ENCODE measurements at regions not wholly inside any gene's neighbourhood (a gene's known extent, or its start where the extent isn't known, plus 50 kb on each side); places are given as distances from the start of the nearest gene placed in this dataset.

DNA sequence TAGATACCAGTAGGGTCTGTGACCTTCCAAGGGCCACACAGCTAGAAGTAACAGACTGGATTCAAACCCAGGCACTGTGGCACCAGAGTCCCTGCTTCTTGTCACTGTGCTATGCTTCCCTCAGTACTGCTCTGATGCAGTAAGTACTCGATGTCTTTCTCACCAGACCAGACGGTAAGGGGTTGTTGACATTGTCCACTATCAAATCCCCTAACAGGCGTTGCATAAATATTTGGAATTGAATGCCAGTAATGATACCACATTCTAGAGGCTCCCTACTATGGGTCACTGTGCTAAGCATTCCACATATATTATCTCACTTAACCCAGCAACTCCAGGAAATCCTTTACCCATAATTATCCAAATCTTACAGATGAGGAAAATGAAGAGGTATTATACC lies 223.1 kb downstream of the C1D start:
- Mint-ChIP-seq H3K9me3 (no peaks in the 10 kb centered on the region), H3K27ac (no peak overlapping the region), H3K4me1 (ENCODE audit: unreplicated experiment) (peaks cover 46% of the 10 kb centered on the region), H3K4me3 (no peak overlapping the region), H3K27me3 (no peaks in the 10 kb centered on the region), H3K36me3 (no peaks in the 10 kb centered on the region)
- no peak for DNase-seq (ENCODE audit: extremely low spot score, unreplicated experiment)
- TF ChIP-seq, protein P1, sequence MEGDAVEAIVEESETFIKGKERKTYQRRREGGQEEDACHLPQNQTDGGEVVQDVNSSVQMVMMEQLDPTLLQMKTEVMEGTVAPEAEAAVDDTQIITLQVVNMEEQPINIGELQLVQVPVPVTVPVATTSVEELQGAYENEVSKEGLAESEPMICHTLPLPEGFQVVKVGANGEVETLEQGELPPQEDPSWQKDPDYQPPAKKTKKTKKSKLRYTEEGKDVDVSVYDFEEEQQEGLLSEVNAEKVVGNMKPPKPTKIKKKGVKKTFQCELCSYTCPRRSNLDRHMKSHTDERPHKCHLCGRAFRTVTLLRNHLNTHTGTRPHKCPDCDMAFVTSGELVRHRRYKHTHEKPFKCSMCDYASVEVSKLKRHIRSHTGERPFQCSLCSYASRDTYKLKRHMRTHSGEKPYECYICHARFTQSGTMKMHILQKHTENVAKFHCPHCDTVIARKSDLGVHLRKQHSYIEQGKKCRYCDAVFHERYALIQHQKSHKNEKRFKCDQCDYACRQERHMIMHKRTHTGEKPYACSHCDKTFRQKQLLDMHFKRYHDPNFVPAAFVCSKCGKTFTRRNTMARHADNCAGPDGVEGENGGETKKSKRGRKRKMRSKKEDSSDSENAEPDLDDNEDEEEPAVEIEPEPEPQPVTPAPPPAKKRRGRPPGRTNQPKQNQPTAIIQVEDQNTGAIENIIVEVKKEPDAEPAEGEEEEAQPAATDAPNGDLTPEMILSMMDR (conservative IDR thresholded peaks at IDR 0.05): no peak

DNA sequence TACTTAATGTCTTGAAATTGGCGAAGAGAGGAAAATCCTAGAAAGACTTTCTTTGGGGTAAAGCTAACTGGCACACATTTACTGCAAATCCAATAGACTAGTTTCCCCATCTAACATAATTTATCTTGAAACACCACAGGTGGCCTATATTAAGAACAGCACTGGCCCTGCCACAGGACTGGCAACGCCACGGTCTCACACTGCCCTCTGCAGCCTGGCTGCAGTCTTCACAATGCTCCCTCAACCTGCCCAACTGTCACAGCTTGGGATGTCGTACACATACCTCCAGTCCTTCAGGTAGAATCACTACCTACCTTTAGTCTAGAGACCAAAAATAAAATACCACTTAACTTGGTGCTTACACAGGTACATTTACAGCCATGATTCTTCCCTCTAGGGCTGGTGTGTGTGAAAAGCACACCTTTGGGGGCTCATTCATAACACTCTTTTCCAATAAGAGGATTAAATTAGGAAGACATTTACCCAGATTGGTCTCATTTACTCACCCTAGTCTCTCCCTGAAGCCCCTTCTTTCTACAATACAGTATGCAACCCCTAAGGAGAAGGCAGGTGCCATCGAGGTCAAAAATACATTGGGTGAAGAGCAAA lies 222.2 kb downstream of the C1D start:
- Mint-ChIP-seq H3K27ac (peak overlapping the region; percentile 57), H3K4me1 (ENCODE audit: unreplicated experiment) (peaks cover 51% of the 10 kb centered on the region), H3K9me3 (no peaks in the 10 kb centered on the region), H3K27me3 (no peaks in the 10 kb centered on the region), H3K36me3 (no peaks in the 10 kb centered on the region), H3K4me3 (no peak overlapping the region)
- DNase-seq (ENCODE audit: extremely low spot score, unreplicated experiment): peak; percentile 74
- TF ChIP-seq, protein P1 (conservative IDR thresholded peaks at IDR 0.05): peak; percentile 86

DNA sequence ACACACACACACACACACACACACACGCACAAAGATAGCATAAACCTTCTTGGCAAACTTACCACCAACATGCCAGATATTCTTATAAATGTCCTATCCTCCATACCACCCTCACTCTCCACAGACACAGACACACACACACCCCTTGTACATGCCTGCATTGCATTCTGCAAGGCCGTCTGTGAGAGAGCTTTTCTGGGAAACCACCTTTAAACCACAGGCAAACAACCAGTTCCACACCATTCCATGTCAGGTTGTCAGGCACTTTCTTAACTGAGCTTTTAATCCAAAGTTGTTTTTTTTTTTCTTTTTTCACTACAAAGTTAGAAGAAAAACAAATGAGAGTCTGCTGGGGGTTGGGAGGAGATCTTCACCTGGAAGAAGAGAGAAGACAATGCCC lies 221.1 kb downstream of the C1D start:
- TF ChIP-seq, protein P1 (conservative IDR thresholded peaks at IDR 0.05): no peak
- no peaks in the 10 kb centered on the region for H3K9me3 Mint-ChIP-seq
- H3K36me3 Mint-ChIP-seq: no peaks in the 10 kb centered on the region
- peaks cover 58% of the 10 kb centered on the region for H3K4me1 Mint-ChIP-seq (ENCODE audit: unreplicated experiment)
- peak overlapping the region; percentile 81 for H3K27ac Mint-ChIP-seq
- H3K4me3 Mint-ChIP-seq: peak overlapping the region; percentile 24
- no peaks in the 10 kb centered on the region for H3K27me3 Mint-ChIP-seq
- no peak for DNase-seq (ENCODE audit: extremely low spot score, unreplicated experiment)

DNA sequence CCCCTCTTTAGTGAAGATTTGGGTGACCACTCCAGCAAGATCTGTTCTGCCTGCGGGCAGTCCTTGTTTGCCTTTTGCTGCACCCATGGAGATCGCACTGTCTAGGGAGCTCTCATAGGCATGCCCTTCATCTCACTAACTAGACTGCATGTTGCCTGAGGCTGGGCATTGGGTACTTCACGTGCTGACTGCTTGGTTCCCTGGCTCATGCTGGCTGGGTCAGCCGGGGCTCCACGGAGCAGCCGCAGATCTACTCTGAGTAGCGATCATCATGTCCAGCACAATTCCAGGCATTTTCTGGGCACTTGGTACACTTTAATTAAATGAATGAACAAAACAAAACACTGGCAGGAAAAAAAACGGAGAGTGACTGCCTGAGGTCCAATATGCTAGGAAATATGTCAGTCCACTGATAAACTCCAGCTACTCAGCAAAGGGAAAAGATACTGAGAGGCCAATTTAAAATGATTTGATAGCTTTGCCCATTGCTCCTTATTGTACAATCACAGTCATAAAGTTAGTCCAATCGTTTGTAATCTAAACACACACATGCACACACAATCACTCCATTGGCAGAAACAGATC lies 220.3 kb downstream of the C1D start:
- TF ChIP-seq, protein P1 (conservative IDR thresholded peaks at IDR 0.05): no peak
- no peaks in the 10 kb centered on the region for H3K36me3 Mint-ChIP-seq
- peak overlapping the region; percentile 81 for H3K27ac Mint-ChIP-seq
- H3K27me3 Mint-ChIP-seq: no peaks in the 10 kb centered on the region
- no peak for DNase-seq (ENCODE audit: extremely low spot score, unreplicated experiment)
- H3K4me3 Mint-ChIP-seq: no peak overlapping the region
- H3K9me3 Mint-ChIP-seq: no peaks in the 10 kb centered on the region
- peaks cover 56% of the 10 kb centered on the region for H3K4me1 Mint-ChIP-seq (ENCODE audit: unreplicated experiment)

DNA sequence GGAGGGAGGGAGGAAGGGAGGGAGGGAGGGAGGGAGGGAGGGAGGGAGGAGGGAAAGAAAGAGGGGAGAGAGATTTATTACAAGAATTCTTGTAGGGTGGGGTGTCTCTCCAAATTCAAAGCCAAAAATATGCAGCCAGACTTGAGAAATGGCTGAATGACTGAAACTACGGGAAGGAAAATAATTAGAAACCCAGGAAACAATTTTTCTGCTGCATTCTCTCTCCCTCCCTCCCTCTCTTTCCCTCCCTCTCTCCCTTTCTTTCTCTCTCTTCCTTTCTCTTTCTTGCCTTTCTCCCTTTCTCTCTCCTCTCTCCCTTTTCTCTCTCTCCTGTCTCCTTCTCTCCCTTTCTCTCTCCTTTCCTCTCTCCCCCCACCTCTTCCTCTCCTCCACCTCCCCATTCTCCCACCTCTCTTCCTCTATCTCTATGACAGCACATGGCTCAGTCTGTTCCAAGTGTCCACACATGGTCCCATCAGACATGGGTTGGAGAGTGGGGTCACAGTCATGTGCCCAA lies 218.7 kb downstream of the C1D start:
- H3K4me1 Mint-ChIP-seq (ENCODE audit: unreplicated experiment): peaks cover 64% of the 10 kb centered on the region
- H3K27me3 Mint-ChIP-seq: no peaks in the 10 kb centered on the region
- H3K36me3 Mint-ChIP-seq: no peaks in the 10 kb centered on the region
- no peaks in the 10 kb centered on the region for H3K9me3 Mint-ChIP-seq
- no peak overlapping the region for H3K4me3 Mint-ChIP-seq
- DNase-seq (ENCODE audit: extremely low spot score, unreplicated experiment): no peak
- TF ChIP-seq, protein P1 (conservative IDR thresholded peaks at IDR 0.05): no peak
- H3K27ac Mint-ChIP-seq: no peak overlapping the region

Data from type B pancreatic cell (in vitro differentiated cells).